DMS 273 (cell line): ENCODE measurements at regions not wholly inside any gene's neighbourhood (a gene's known extent, or its start where the extent isn't known, plus 50 kb on each side); places are given as distances from the start of the nearest gene placed in this dataset.

Experiments
- DNase-seq: peaks from one replicate; lab custom pipeline; 2025; ENCODE audit not compliant: unreplicated experiment; lab: John Stamatoyannopoulos, UW

DNA sequence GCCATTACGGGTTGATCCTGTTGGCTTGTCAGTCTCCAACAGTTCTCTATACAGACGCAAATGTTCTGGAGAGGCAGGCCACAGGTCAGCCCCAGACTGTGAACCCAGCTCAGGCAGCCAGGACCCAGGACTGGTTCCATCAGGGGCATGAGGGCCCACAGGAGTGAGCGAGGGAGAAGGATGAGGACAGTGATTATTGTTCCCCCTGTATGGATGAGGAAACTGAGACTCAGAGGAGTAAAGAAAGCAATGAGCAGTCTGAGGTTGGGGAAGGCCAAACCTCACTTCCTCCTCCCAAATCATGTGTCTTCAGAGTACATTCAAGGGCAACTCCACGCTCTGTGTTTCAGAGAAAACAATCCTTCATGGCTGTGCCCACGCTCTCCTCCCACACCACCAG, 121.9 kb downstream of the RPLP1 start:
- DNase-seq: no peak

DNA sequence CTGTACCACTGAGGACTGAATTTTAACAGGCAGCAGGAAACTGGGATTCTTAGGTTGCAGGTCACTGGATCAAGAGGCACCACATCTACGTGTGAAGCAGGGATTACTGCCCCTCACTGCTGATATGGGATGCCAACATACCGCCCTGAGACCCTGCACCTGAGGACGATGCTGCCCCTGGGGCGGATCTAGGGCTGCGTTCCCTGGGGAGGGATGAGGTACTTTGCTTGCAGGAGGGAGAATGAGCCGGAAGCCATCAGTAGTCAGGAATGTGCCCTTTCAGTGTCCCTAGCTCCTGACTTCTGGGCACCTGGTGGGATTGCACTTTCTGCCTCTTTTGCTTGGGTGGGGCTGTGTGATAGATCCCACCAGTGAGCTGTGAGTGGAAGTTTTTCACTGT, 122.8 kb downstream of the RPLP1 start:
- no peak for DNase-seq

DNA sequence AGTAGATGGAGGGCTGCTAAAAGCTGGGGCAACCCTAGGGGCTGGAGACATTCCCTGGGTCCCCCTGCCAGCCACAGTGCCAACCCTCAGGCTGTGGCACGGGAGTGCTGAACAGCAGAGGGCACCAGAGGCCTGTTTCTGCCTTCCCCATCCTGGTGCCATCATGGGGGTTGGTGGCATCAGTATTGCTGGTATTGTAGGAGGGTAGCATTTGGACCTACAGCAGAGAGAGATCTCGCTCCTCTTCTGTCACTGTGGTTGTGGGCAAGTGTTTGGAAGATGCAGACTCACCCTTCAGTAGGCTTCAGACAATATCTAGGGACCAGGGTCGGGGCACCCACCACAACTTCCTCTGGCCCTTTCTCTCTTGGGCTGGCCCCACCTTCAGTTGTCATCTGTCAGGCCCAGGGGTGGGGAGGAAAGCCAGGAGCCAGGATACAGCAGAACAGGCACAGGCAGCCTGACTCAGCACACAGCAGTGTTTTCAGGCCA, 123.5 kb downstream of the RPLP1 start:
- DNase-seq: peak; percentile 73

DNA sequence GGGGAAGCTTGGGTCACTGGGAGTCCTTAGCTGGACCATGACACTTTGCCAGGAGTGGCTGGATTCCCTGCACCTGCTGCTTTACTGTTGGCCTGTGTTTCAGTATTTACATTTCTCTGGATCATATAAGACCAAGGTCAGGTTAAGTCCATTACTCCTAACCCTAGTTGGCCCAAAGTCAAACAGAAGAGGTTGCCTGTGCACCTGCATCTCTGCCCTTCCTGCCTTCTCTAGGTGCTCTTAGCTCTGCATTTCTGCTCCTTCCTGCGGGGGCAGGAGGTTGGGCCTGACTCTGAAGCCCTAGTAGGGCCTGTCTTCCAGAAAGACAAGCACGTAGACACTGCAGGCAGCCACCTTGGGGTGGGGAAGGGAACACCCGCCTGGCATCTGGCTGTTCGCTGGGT, 124.3 kb downstream of the RPLP1 start:
- DNase-seq: peak; percentile 3

DNA sequence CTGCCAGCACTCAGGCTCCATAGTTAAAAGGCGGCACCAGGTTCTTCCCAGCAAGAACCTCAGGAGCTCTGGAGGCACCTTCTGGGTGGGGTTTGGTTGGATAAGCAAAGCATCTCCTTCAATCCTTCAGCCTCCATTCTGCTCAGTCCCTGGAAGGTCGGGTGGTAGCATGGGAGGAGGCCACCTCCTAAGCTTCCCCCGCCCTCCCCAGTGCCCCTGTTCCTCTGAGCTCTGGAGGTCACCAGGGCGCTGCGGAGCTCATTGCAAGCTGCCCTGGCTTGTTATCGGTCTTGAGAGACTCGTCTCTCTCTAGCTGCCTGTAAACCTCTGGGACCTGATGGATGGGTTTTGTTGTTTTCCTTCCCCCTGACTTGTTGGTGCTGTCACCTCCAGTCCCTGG, 124.8 kb downstream of the RPLP1 start:
- no peak for DNase-seq

DNA sequence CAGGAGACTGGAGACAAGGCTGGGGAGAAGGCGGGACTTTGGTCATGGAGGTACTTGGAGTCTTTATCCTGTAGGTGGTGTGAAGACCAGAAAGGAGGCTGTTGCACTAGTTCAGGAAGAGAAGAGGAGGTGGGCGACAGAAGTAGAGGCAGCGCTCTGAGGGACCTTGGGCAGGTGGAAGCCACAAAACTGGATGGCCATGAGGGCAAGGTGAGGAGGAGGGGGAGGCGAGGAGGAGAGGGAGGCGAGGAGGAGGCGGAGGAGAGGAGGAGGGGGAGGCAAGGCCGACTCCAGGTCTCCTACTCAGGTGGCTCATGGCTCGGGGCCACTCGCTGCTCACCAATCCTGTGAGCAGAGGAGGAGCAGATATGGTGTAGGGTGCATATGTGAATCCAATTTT, 125.6 kb downstream of the RPLP1 start:
- DNase-seq: no peak

DNA sequence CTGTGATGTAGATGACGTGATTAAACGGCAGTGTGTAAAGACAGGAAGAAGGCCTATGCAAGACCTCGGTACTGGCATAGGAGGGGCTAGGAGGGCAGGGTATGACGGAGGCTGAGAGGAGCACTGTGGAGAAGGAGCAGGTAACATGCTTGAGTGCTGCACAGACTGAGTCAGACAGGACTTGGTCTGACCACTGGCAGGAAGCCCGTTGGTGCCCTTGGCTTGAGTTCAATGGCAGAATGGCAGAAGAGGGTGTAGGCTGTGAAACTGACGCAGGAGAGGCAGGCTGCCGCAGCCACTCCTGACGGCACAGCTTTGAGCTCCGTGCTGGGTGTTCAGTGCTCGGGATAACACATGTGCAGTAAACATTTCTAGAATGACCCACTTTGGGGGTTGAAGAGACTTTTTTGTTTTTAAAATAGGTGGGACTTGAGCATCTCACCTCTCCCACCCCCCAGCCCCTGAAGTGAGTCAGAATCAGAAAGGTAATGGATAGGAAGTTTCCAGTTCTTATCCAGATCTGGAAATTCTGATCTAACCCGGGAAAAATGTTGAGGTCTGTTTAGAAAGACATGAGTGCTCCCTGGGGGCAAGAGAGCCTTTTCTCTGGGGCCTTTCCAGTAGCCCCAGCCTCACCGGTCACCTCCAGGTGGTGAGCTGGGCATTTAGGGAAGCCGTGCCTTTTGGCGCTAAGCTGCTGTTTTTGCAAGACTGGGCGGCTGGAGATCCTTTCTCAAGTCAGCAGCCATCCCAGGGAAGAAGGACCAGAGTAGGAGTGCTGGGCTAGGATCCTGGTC, 126.4 kb downstream of the RPLP1 start:
- DNase-seq: no peak

DNA sequence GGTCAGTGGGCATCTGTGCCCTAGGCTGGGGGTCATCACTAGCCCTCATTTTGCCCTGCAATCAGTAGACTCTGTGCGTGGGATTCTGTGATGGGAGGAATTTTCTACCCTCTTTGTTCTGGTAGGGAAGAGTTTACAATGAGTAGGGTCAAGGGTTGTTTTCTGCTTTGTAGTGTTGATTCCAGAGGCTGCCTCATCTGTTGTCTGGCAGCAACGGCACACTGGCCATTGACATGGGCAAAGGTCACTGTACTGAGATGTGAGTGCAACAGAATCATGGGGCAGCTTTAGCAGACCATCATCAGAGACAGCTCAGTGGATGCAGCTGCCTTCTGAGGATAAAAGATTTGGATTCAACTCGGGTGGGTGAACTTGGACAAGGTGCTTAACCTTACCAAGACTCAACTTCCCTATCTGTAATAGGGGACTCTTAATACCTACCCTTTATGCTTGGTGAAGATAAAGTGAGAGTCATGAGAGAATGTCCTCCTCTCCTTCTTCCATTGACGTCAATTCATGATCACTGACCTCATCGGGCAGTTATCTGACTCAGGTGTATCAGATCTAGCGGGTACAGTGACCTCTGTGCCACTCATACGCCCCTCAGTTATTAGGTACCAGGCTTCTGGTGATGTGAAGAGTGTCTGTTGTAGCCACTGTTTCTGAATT, 127.5 kb downstream of the RPLP1 start:
- no peak for DNase-seq

DNA sequence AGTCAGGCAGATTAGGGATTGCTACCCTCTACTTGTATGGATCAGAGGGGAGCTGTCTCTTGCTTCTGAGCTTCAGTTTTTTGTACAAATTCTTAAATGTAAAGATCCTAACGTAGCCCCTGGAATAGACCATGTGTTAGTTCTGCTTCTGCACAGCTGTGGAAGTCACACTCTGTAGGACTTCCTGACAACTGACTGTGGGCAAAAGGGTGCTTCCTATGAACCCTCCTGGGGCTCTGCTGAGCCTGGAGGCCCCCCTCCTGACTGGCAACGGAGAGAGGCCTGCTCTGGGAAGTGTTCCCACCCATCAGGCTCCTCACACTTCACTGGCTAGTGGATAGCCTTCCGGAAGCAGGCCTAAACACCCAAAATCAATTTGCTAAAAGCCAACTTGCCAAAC, 131.0 kb downstream of the RPLP1 start:
- no peak for DNase-seq

DNA sequence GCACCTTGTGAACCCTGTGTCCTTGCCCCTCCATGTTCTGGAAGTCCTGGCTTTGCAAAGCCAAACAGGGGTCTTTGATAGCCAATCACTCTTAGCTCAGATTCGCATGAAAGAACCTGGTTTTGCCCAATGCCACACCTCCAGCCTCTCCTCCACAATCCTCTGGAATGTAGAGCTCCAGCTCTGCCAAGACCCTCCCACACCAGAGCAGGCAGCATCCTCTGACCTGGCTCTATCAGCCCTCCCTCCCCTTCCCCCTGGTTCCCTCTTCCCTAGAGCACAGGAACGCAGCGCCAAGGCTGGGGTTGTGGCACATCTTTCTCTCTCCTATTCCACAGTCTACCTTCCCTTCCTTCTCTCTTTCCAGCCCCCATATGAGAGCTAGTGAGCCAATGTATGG, 133.3 kb downstream of the RPLP1 start:
- DNase-seq: no peak

DNA sequence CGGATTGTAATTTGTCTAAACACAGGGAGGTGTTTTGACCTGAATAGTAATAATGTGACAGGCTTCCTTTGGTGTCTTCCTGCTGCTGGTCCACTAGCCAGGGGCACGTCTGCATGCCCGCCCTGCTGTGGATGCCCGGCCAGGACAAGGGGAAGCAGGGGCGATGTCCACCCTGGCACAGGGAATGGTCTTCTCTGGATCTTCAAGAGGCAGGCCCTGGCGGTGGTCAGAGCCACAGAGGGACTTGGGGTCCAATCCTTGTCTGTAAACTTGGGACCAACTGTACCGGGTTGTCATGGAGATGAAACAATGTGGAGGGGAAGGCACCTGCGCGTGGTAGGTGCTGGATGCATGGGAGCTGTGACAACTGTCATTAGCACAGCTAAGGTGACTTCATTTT, 134.1 kb downstream of the RPLP1 start:
- no peak for DNase-seq

DNA sequence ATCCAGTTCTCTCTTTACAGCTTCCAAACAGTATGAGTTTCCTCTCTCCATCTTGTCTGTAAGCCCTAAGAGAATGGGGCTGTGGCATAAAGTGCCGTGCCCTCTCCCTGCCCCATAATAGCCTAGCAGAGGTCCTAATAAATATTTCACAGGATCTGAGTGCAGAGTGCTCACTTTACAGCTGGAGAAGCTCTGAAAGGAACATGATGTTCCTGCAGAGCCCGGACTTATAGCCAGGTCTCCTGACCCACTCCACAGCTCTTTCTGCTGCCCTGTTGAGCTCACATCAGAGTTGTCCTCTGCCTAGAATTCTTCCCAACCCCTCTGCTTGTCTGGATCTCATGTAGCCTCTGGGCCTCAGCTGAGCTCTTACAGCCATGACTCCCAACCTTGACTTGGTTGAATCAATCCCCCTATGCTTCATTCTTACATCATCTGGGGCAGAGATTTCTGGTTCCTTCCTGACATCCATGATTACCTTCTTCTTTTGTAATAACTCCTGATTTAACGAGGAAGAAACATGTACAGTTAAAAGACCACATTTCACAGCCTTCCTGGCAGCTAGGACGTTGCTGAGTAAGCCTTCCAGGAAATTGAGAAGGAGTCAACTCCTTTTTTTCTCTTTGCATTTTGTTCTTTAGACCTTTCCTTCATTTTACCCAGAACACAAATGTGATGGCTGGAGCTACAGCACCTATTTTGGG, 135.3 kb downstream of the RPLP1 start:
- DNase-seq: no peak

DNA sequence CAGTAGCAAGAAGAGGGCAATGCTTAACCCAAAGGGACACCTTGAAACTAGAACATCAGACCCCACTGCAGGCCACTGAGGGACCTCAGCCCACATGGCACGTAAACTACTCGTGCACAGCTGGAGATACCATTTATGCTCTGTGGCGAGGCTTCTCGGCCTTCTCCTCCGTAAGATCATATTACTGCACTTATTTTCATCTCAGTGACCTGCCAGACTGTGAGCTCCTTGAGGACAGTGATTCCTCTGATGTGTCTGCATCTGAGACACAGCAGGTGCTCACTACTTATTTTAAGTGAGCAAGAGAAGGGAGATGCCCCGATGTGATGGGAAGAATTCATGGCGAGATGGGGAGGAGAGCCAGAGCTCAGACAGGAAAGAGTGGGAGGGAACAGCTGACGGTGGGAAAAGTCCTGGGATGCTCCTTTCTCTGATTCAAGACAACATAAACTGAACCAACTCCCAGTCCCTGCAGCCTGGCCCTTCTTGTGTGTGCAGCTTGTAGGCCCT, 137.6 kb downstream of the RPLP1 start:
- no peak for DNase-seq

DNA sequence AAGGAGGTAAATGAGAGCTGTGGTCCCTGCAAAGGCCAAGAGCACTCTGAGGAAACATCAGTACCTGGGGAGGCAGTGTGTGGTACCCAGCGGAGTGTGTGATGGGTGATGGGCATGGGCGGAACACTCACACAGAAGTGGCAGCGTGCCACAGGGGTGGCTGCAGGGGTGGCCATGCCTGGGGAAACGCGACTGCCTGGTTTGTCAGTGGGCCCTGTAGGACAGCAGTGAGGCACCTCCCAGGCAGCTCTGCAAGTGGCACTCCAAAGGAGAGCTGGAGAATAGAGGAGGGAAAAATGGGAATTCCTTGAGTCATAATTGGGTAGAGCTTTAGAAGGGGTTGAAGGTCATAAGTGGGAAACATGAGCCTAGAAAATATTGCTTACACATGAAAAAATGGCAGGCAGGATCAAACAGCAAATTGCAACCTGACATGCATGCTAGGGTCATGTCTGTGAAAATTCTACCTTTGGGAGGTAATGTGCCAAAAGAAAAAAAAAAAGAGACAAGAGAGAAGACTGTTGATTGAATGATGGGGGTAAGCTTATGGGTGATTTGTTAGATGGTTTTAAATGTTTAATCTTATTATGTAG, 138.4 kb downstream of the RPLP1 start:
- no peak for DNase-seq

DNA sequence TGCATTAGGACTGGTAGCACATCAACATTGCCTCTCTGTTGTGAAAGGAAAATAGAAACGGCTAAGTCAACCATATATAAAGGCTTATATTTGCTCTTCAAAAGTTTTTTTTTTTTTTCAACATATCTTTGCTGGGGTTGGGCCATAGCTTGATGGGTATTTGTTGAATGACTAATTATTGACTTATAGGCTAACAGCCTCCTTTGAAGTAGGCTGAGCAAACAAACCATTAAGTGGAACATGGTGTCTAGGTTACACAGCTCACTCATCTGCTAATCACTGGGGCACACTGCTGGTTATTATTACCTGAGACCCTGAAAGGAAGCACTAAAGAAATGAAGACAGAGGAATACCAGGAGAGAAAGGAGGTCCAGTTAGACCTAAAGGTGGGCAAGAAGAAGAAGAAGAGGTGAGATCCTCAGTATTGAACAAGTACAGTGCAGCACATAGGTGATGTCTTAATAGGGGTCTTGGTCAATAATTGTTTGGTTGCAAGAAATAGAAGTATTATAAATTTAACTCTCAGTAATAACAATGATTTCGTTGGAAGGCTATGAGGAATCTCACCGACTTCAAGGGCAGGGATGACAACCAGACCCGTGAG, 139.4 kb downstream of the RPLP1 start:
- no peak for DNase-seq

DNA sequence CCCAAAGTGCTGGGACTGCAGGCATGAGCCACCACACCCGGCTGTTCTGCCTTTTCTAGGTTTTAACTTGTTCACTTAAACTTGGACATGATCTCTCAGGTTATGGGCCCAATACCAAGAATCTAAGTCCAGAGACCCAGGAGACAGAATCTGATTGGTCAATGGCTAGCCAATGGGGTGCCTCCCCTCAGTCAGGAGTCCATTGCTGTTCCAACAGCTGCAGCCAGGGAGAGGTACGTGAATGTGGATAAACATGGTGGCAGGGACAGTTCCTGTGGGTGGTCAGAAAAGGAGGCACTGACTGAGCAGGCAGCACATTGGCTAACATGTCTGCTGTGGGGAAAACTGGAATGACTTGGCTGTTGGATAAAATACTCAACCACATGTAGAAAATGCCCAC, 140.3 kb downstream of the RPLP1 start:
- DNase-seq: peak; percentile 25

DNA sequence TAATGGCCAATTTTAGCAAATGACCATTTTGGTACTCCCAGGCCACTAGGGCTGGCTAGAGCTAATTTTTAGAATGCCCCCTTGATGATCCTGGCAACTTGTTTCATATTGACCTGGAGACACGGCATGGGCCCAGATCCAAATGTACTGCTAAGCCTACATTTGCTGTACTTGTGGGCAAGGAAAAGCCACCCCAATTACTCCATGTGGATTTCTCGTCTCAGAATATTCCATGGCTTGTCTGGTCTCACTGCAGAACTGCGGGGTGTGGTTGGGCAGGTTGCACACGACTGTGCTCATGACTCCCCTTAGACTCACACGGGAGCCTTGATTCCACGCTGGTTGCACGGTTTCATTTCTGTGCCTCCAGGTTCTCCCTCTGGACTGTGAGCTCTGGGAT, 140.9 kb downstream of the RPLP1 start:
- DNase-seq: no peak

DNA sequence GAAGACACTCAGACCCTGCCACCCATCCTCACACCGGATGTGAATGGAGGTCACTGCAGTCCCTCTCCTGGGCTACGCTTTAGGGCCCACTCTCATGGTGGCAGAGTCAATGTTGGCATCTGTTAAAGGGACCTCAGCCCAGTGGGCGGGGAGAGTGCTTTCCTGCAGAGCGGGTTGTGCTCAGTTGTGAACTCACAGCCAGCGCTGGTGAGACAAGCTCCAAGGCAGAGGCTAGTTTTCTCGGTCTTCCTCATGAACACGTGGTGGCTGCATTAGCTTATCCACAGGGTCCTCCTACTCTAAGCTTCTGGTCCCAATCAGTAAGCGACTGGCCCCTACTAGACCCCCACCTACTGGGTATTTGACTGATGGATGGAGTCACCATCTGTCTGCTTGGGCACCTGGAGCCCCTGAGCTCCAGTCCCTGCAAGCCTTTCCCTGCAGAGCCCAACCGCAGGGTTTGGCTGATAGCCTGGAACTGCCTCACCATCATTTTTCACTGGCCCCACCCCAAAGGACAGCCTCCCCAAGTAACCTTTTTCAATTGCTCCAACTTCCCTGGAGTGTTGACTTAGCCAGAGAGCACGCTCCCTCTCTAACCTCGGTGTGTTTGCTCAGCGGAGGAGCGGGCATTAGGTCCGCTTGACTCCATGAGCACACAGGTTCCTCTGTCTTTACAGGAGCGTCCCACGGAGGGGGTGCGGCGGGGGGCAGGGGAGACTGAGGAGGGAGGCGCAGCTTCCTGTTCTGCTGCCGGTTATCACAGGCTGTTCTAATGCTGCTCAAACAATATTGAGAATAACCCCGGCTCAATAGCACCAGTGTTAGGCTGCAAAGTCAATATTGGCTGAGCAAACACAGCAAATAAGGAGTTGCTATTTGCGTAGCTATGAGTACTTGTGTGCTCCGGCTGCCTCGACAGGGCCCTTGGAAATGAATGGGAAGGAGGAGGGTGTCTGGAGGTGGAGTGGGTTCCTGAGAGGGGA, 141.7 kb downstream of the RPLP1 start:
- DNase-seq: peak; percentile 90

DNA sequence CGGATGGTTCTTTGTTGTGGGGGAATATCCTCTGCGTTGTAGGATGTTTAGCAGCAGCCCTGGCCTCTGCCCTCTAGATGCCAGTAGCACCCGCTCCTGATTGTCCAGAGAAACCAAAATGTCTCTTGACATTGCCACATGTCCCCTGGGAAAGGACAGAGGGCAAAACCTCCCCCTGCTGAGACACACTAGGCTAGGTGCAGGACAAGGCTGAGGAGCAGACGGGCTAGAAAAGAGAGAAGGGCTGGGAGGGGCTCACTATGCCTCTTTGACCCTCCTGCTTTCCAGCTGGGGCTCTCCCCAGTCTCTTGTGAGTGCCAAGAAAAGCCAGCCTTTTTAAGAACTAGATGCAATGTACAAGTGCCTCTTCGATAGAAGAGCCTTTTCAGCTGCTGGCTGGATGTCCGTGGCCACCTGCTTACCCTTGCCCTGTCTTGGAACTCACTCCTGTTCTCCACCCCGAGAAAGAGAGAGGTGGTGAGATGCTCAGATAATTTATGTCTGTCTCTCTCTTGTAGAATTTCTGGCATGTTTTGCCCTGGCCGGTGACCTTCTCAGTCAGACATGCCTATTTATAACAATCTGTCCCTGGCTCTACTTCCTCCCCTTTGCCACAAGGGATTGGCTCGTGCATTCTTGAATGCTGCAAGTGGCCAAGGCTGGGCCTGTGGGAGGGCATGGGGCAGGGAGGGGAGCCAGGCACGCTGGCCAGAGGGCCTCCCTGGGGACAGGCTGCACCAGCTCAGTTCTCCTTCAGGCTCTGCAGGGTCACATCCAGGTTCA, 142.6 kb downstream of the RPLP1 start:
- DNase-seq: peak; percentile 41
